OCI-LY7 (cell line): ENCODE measurements at regions not wholly inside any gene's neighbourhood (a gene's known extent, or its start where the extent isn't known, plus 50 kb on each side); places are given as distances from the start of the nearest gene placed in this dataset.
A peak's percentile ranks its signal among the peaks of the same experiment; 100 is the strongest.

Experiments
- BruUV-seq: library from RNA; stranded (reverse); fragments of 400-500 nt; replicated peaks from 2 replicates; lab custom pipeline; 2021; lab: Mats Ljungman, UMichigan
- CTCF ChIA-PET: fragments of 300-600 bp; sonication (Branson Sonifier 250); formaldehyde crosslinking; loops from one replicate; lab custom pipeline; 2022; ENCODE audit warnings: antibody characterized with exemption; ENCODE audit not compliant: unreplicated experiment; lab: Charles Lee
- POLR2A ChIA-PET: fragments of 300-600 bp; sonication (Branson Sonifier 250); formaldehyde crosslinking; loops from one replicate; lab custom pipeline; 2022; ENCODE audit warnings: antibody characterized with exemption; lab: Charles Lee
- DNase-seq: peaks from one replicate; pipeline ENCODE4 v3.0.0-alpha.2; 2015; ENCODE audit warnings: low spot score
- H2AFZ ChIP-seq: fragments of 200-600 bp; sonication (generic), shearing (Covaris generic); 2 replicates; pipeline ENCODE4 v1.6.1; 2014; ENCODE audit warnings: mild to moderate bottlenecking, antibody characterized with exemption, low read length, moderate library complexity
- H3K27ac ChIP-seq: fragments of 200-600 bp; sonication (generic); 2 replicates; pipeline ENCODE4 v1.5.1; 2014; ENCODE audit warnings: mixed run types, low read depth, mild to moderate bottlenecking, moderate library complexity, low read length, inconsistent platforms; ENCODE audit not compliant: poor library complexity, severe bottlenecking
- H3K36me3 ChIP-seq: fragments of 200-600 bp; sonication (generic); 2 replicates; pipeline ENCODE4 v1.6.1; 2014; ENCODE audit warnings: mild to moderate bottlenecking, antibody characterized with exemption, low read length, moderate library complexity, mixed read lengths; ENCODE audit not compliant: insufficient read depth
- H3K4me1 ChIP-seq: fragments of 200-600 bp; sonication (generic); 2 replicates; pipeline ENCODE4 v1.5.1; 2014; ENCODE audit warnings: mild to moderate bottlenecking, low read length; ENCODE audit not compliant: insufficient read depth, poor library complexity, severe bottlenecking
- H3K4me2 ChIP-seq: fragments of 200-600 bp; sonication (generic); 2 replicates; pipeline ENCODE4 v1.6.1; 2014; ENCODE audit warnings: mild to moderate bottlenecking, low read length
- H3K4me3 ChIP-seq: fragments of 200-600 bp; sonication (generic); 2 replicates; pipeline ENCODE4 v1.5.1; 2014; ENCODE audit warnings: mild to moderate bottlenecking, low read depth, low read length; ENCODE audit not compliant: poor library complexity, severe bottlenecking
- H3K79me2 ChIP-seq: fragments of 200-600 bp; sonication (generic); 2 replicates; pipeline ENCODE4 v1.6.1; 2016; ENCODE audit warnings: low read depth, mild to moderate bottlenecking, low read length, moderate library complexity, mixed read lengths; ENCODE audit not compliant: insufficient read depth
- H3K9me2 ChIP-seq: fragments of 200-600 bp; sonication (generic); 2 replicates; pipeline ENCODE4 v1.6.1; 2016; ENCODE audit warnings: mild to moderate bottlenecking, low read length, mixed read lengths; ENCODE audit not compliant: insufficient read depth
- H3K9me3 ChIP-seq: fragments of 200-600 bp; sonication (generic); 2 replicates; pipeline ENCODE4 v1.6.1; 2014; ENCODE audit warnings: mild to moderate bottlenecking, mixed run types, low read length, mixed read lengths
- H4K20me1 ChIP-seq: fragments of 200-600 bp; sonication (generic); 2 replicates; pipeline ENCODE4 v1.6.1; 2014; ENCODE audit warnings: mild to moderate bottlenecking, antibody characterized with exemption, low read length, moderate library complexity, mixed read lengths; ENCODE audit not compliant: insufficient read depth
- CTCF ChIP-seq: fragments of 200-600 bp; sonication (generic); conservative IDR thresholded peaks from 2 replicates; pipeline ENCODE4 v1.5.1; 2014; ENCODE audit warnings: mild to moderate bottlenecking, antibody characterized with exemption, low read length, moderate library complexity, mixed read lengths
- EZH2phosphoT487 ChIP-seq: fragments of 200-600 bp; sonication (generic); IDR thresholded peaks from 2 replicates; pipeline ENCODE4 v1.6.1; 2018; ENCODE audit warnings: low read depth, borderline replicate concordance, mild to moderate bottlenecking, mixed run types, antibody characterized with exemption, low read length, moderate library complexity, mixed read lengths
- intact Hi-C: fragments of 100-400 bp; cut with micrococcal nuclease; formaldehyde crosslinking; loops from one replicate; pipeline ENCODE4 v1.10.0; 2022; ENCODE audit not compliant: unreplicated experiment

GRCh38 chr4:173829565-173829964 lies 299.5 kb upstream of the HAND2 start:
- no peak overlapping the region for H3K27ac ChIP-seq
- no TSS peak for BruUV-seq
- no peak for TF ChIP-seq CTCF
- intact Hi-C loops = no loop called here
- ChIA-PET CTCF (interaction anchor here (0.6 kb wide), 1 partner anchor 707 kb away, joined by 4 read pairs; no protein-coding TSS in a partner anchor), POLR2A (no interaction called here)
- no peak overlapping the region for H3K4me3 ChIP-seq
- no peaks in the 10 kb centered on the region for H3K36me3 ChIP-seq
- DNase-seq = no peak
- no peaks in the 10 kb centered on the region for H3K9me2 ChIP-seq
- H2AFZ ChIP-seq = no peak overlapping the region
- no peaks in the 10 kb centered on the region for H3K4me1 ChIP-seq
- H4K20me1 ChIP-seq = no peaks in the 10 kb centered on the region
- H3K4me2 ChIP-seq = no peak overlapping the region
- H3K9me3 ChIP-seq = no peaks in the 10 kb centered on the region
- no peaks in the 10 kb centered on the region for H3K79me2 ChIP-seq

- H2AFZ ChIP-seq = no peak overlapping the region
- no peaks in the 10 kb centered on the region for H3K79me2 ChIP-seq
- no TSS peak for BruUV-seq
- ChIA-PET CTCF (no interaction called here), POLR2A (no interaction called here)
- H3K4me2 ChIP-seq = no peak overlapping the region
- no peak overlapping the region for H3K4me3 ChIP-seq
- H4K20me1 ChIP-seq = no peaks in the 10 kb centered on the region
- H3K9me3 ChIP-seq = no peaks in the 10 kb centered on the region
- DNase-seq = no peak
- intact Hi-C loops = no loop called here
- no peaks in the 10 kb centered on the region for H3K36me3 ChIP-seq
- TF ChIP-seq CTCF = peak; percentile 22; the same call in 1 of the 2 replicates
- TF ChIP-seq EZH2phosphoT487 = no peak
- no peak overlapping the region for H3K27ac ChIP-seq
- no peaks in the 10 kb centered on the region for H3K9me2 ChIP-seq
- no peaks in the 10 kb centered on the region for H3K4me1 ChIP-seq
These were observed 297.7 kb upstream of the HAND2 start for GRCh38 chr4:173827707-173828106.

- CTCF ChIA-PET = no interaction called here
These were observed 291.8 kb upstream of the HAND2 start for GRCh38 chr4:173821876-173822275.

More at GRCh38 chr4:173821876-173822275, 291.8 kb upstream of the HAND2 start:
- Histone ChIP-seq H3K27ac (no peak overlapping the region), H3K4me2 (no peak overlapping the region), H2AFZ (no peak overlapping the region), H3K4me3 (no peak overlapping the region), H3K9me3 (no peaks in the 10 kb centered on the region), H3K79me2 (no peaks in the 10 kb centered on the region), H4K20me1 (no peaks in the 10 kb centered on the region), H3K36me3 (no peaks in the 10 kb centered on the region), H3K9me2 (no peaks in the 10 kb centered on the region), H3K4me1 (no peaks in the 10 kb centered on the region)
- BruUV-seq = no TSS peak
- intact Hi-C loops = no loop called here
- POLR2A ChIA-PET = interaction anchor here (0.6 kb wide), 1 partner anchor 750 kb away, joined by 3 read pairs; no protein-coding TSS in a partner anchor
- DNase-seq = no peak
- TF ChIP-seq EZH2phosphoT487 (no peak), CTCF (no peak)
